Astrocyte (in vitro differentiated cells and primary cell): ENCODE measurements at regions not wholly inside any gene's neighbourhood (a gene's known extent, or its start where the extent isn't known, plus 50 kb on each side); places are given as distances from the start of the nearest gene placed in this dataset.

ENCODE experiments used
- DNase-seq: peaks from one replicate; pipeline ENCODE4 v3.0.0-alpha.2; 2010; ENCODE audit warnings: low read depth
- FAIRE-seq: peaks from 2 replicates; lab custom pipeline; 2011; peaks lifted over from hg19 to GRCh38; lab: Jason Lieb, UNC
- H2AFZ ChIP-seq: 2 replicates; pipeline ENCODE4 v1.6.0; 2012; ENCODE audit warnings: low read depth, low read length, inconsistent platforms
- H3K27ac ChIP-seq: 2 replicates; pipeline ENCODE4 v1.5.1; 2011; ENCODE audit warnings: low read depth, low read length, inconsistent platforms
- H3K27me3 ChIP-seq: 2 replicates; pipeline ENCODE4 v1.6.0; 2011; ENCODE audit warnings: low read length, inconsistent platforms; ENCODE audit not compliant: insufficient read depth
- H3K36me3 ChIP-seq: 2 replicates; pipeline ENCODE4 v1.5.1; 2011; ENCODE audit warnings: low read length, inconsistent platforms; ENCODE audit not compliant: insufficient read depth
- H3K4me1 ChIP-seq: 2 replicates; pipeline ENCODE4 v1.5.1; 2011; ENCODE audit warnings: low read length, inconsistent platforms; ENCODE audit not compliant: insufficient read depth
- H3K4me2 ChIP-seq: 2 replicates; pipeline ENCODE4 v1.6.0; 2012; ENCODE audit warnings: low read length, inconsistent platforms
- H3K4me3 ChIP-seq: 2 replicates; pipeline ENCODE4 v1.5.1; 2011; ENCODE audit warnings: low read depth, mild to moderate bottlenecking, low read length, inconsistent platforms; ENCODE audit not compliant: insufficient read depth
- H3K79me2 ChIP-seq: 2 replicates; pipeline ENCODE4 v1.6.0; 2012; ENCODE audit warnings: mild to moderate bottlenecking, low read length, inconsistent platforms; ENCODE audit not compliant: insufficient read depth
- H3K9ac ChIP-seq: 2 replicates; pipeline ENCODE4 v1.6.0; 2012; ENCODE audit warnings: mild to moderate bottlenecking, low read length, inconsistent platforms
- H3K9me3 ChIP-seq: 2 replicates; pipeline ENCODE4 v1.5.1; 2012; ENCODE audit warnings: low read depth, mild to moderate bottlenecking, low read length, inconsistent platforms; ENCODE audit not compliant: insufficient read depth
- H4K20me1 ChIP-seq: 2 replicates; pipeline ENCODE4 v1.6.0; 2012; ENCODE audit warnings: low read length, inconsistent platforms; ENCODE audit not compliant: insufficient read depth
- H3K27ac Mint-ChIP-seq: one replicate; pipeline ENCODE4 v1.8.0; 2021; ENCODE audit warnings: mild to moderate bottlenecking, mixed read lengths; ENCODE audit not compliant: unreplicated experiment
- H3K27me3 Mint-ChIP-seq: one replicate; pipeline ENCODE4 v1.8.0; 2021; ENCODE audit warnings: low read depth, mixed read lengths; ENCODE audit not compliant: unreplicated experiment
- H3K36me3 Mint-ChIP-seq: one replicate; pipeline ENCODE4 v1.8.0; 2021; ENCODE audit warnings: low read depth, mixed read lengths; ENCODE audit not compliant: unreplicated experiment
- H3K4me1 Mint-ChIP-seq: one replicate; pipeline ENCODE4 v1.8.0; 2021; ENCODE audit warnings: low read depth, mixed read lengths; ENCODE audit not compliant: unreplicated experiment
- H3K4me3 Mint-ChIP-seq: one replicate; pipeline ENCODE4 v1.8.0; 2021; ENCODE audit warnings: mild to moderate bottlenecking, moderate library complexity, mixed read lengths; ENCODE audit not compliant: unreplicated experiment
- H3K9me3 Mint-ChIP-seq: one replicate; pipeline ENCODE4 v1.8.0; 2021; ENCODE audit warnings: mild to moderate bottlenecking, mixed read lengths; ENCODE audit not compliant: unreplicated experiment
- EZH2 ChIP-seq: IDR thresholded peaks from 2 replicates; pipeline ENCODE4 v1.6.1; 2012; ENCODE audit warnings: mild to moderate bottlenecking, low read length, inconsistent platforms; ENCODE audit not compliant: insufficient read depth
- TF ChIP-seq, protein P1 (sequence below): IDR thresholded peaks from 2 replicates; pipeline ENCODE4 v1.5.1; 2011; ENCODE audit warnings: low read depth, mild to moderate bottlenecking, inconsistent platforms, low read length, moderate library complexity; ENCODE audit not compliant: insufficient read depth

DNA sequence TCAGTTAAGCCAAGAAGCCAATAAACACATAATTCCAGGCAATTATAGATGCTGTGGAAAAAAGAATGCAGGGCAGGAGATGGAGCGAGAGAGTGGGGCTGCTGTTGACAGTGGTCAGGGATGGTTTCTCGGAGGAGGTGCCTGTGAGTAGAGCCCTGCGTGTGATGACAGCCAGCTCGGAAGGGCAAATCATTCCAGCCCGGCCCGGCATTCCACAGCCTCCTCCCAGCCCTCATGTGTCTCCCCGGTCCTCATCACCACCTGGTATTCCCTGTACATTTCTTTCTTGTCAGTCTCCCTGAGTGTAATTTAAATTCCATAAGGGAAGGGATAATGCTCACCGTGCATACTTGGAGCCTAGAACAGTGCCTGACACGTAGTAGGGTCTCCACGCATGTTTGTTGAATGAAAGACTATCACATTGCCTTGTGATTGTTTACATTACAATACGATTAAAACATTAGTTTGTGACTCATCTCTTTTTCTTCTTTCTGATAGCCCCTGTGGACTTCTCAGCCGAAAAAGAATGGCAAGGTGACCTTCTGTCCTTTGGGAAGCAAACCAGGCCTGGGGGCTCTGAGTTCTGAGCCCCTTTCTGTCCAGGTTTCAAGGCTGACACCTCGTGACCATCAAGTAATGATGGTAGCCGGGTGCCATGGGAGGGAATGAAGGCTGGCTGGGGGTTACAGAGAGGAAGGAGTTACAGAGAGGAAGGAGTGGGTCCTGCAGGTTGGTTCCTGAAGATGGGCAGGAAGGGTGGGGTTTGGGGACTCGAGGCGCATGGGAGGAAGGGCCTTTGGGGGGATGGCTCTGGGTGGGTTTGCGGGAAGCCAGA, 379.5 kb upstream of the SULF2 start:
- H3K9me3 ChIP-seq = no peaks in the 10 kb centered on the region
- no peaks in the 10 kb centered on the region for H3K79me2 ChIP-seq
- Mint-ChIP-seq H3K36me3 (no peaks in the 10 kb centered on the region), H3K27ac (no peak overlapping the region), H3K4me1 (no peaks in the 10 kb centered on the region), H3K9me3 (no peaks in the 10 kb centered on the region), H3K27me3 (peaks cover 49% of the 10 kb centered on the region), H3K4me3 (no peak overlapping the region)
- TF ChIP-seq EZH2 = no peak
- TF ChIP-seq, protein P1, sequence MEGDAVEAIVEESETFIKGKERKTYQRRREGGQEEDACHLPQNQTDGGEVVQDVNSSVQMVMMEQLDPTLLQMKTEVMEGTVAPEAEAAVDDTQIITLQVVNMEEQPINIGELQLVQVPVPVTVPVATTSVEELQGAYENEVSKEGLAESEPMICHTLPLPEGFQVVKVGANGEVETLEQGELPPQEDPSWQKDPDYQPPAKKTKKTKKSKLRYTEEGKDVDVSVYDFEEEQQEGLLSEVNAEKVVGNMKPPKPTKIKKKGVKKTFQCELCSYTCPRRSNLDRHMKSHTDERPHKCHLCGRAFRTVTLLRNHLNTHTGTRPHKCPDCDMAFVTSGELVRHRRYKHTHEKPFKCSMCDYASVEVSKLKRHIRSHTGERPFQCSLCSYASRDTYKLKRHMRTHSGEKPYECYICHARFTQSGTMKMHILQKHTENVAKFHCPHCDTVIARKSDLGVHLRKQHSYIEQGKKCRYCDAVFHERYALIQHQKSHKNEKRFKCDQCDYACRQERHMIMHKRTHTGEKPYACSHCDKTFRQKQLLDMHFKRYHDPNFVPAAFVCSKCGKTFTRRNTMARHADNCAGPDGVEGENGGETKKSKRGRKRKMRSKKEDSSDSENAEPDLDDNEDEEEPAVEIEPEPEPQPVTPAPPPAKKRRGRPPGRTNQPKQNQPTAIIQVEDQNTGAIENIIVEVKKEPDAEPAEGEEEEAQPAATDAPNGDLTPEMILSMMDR = no peak
- H3K4me3 ChIP-seq = no peak overlapping the region
- H3K9ac ChIP-seq = no peak overlapping the region
- H4K20me1 ChIP-seq = no peaks in the 10 kb centered on the region
- no peaks in the 10 kb centered on the region for H3K4me1 ChIP-seq
- H2AFZ ChIP-seq = no peak overlapping the region
- DNase-seq (no peak), FAIRE-seq (no peak)
- H3K4me2 ChIP-seq = no peak overlapping the region
- H3K27me3 ChIP-seq = peaks cover 26% of the 10 kb centered on the region
- H3K27ac ChIP-seq = no peak overlapping the region
- no peaks in the 10 kb centered on the region for H3K36me3 ChIP-seq

DNA sequence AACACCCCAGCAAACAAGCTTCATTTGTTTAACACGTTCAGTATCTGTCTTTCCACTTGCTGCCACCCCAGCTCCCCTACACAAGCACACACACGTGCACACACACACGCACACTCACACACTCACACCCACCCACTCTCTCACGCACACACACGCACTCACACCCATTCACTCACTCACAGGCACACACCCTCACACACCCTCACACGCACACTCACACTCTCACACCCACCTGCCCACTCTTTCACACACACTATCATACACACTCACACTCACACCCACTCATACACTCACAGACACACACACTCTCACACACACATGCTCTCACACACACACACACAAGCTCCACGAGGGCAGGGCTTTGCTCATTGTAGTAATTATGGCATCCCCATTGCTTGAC, 378.8 kb upstream of the SULF2 start:
- FAIRE-seq (no peak), DNase-seq (no peak)
- H3K4me3 ChIP-seq = no peak overlapping the region
- TF ChIP-seq, protein P1 = no peak
- TF ChIP-seq EZH2 = no peak
- Mint-ChIP-seq H3K27ac (no peak overlapping the region), H3K27me3 (peaks cover 45% of the 10 kb centered on the region), H3K9me3 (no peaks in the 10 kb centered on the region), H3K36me3 (no peaks in the 10 kb centered on the region), H3K4me3 (no peak overlapping the region), H3K4me1 (no peaks in the 10 kb centered on the region)
- no peaks in the 10 kb centered on the region for H3K79me2 ChIP-seq
- no peaks in the 10 kb centered on the region for H4K20me1 ChIP-seq
- no peak overlapping the region for H3K4me2 ChIP-seq
- peaks cover 29% of the 10 kb centered on the region for H3K27me3 ChIP-seq
- H3K9ac ChIP-seq = no peak overlapping the region
- H3K9me3 ChIP-seq = no peaks in the 10 kb centered on the region
- no peak overlapping the region for H3K27ac ChIP-seq
- H2AFZ ChIP-seq = no peak overlapping the region
- no peaks in the 10 kb centered on the region for H3K4me1 ChIP-seq
- H3K36me3 ChIP-seq = no peaks in the 10 kb centered on the region

DNA sequence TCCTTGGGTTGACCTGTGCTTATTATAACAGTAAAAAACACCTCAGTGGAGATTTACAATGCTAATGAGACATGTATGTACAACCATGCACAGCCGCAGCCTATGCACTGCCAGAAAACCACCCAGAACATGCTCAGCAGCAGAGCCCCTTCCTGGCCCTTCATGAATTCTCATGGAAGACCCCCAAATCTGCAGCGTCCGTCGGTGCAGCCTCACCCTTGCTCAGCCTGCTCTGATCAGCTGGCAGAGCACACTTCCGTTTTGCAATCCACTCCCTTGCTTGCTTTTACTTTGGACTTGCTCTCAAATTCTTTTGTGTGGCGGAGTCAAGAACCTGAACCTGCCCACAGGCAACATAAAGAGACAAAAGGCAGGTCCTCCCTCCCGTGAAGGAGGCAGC, 378.2 kb upstream of the SULF2 start:
- Histone ChIP-seq H3K9ac (no peak overlapping the region), H3K4me3 (no peak overlapping the region), H3K79me2 (no peaks in the 10 kb centered on the region), H3K27ac (no peak overlapping the region), H3K4me1 (no peaks in the 10 kb centered on the region), H3K27me3 (peaks cover 33% of the 10 kb centered on the region), H3K4me2 (no peak overlapping the region), H3K36me3 (no peaks in the 10 kb centered on the region), H2AFZ (no peak overlapping the region), H3K9me3 (no peaks in the 10 kb centered on the region), H4K20me1 (no peaks in the 10 kb centered on the region)
- Mint-ChIP-seq H3K9me3 (no peaks in the 10 kb centered on the region), H3K27ac (no peak overlapping the region), H3K36me3 (no peaks in the 10 kb centered on the region), H3K4me3 (no peak overlapping the region), H3K4me1 (no peaks in the 10 kb centered on the region), H3K27me3 (peaks cover 45% of the 10 kb centered on the region)
- FAIRE-seq (no peak), DNase-seq (no peak)
- TF ChIP-seq, protein P1 = no peak
- no peak for TF ChIP-seq EZH2
